ENCODE measurements at regions not wholly inside any gene's neighbourhood (a gene's known extent, or its start where the extent isn't known, plus 50 kb on each side); places are given as distances from the start of the nearest gene placed in this dataset.

- no peak for DNase-seq
Observed at GRCh38 chr6:98203170-98203806, 631.1 kb upstream of the POU3F2 start.

- DNase-seq, result no peak
Observed at GRCh38 chr6:98212468-98212867, 621.9 kb upstream of the POU3F2 start.

- DNase-seq, result no peak
Observed at GRCh38 chr6:98215531-98215930, 618.8 kb upstream of the POU3F2 start.

GRCh38 chr6:98230250-98230649 lies 604.1 kb upstream of the POU3F2 start:
- DNase-seq, result no peak

- no peak for DNase-seq
Observed at GRCh38 chr6:98239057-98239456, 595.3 kb upstream of the POU3F2 start.

- no peak for DNase-seq
Observed at GRCh38 chr6:98241630-98242029, 592.7 kb upstream of the POU3F2 start.

GRCh38 chr6:98254624-98255023 lies 579.8 kb upstream of the POU3F2 start:
- no peak for DNase-seq

- DNase-seq, result no peak
Observed at GRCh38 chr6:98260382-98260781, 574.0 kb upstream of the POU3F2 start.

GRCh38 chr6:98272060-98272459 lies 562.3 kb upstream of the POU3F2 start:
- DNase-seq, result no peak

- no peak for DNase-seq
Observed at GRCh38 chr6:98274691-98275090, 559.7 kb upstream of the POU3F2 start.

- no peak for DNase-seq
Observed at GRCh38 chr6:98280492-98280891, 553.9 kb upstream of the POU3F2 start.

GRCh38 chr6:98286620-98287019 lies 547.8 kb upstream of the POU3F2 start:
- no peak for DNase-seq

- DNase-seq, result no peak
Observed at GRCh38 chr6:98287876-98288275, 546.5 kb upstream of the POU3F2 start.

GRCh38 chr6:98292810-98293209 lies 541.6 kb upstream of the POU3F2 start:
- DNase-seq, result no peak

- no peak for DNase-seq
Observed at GRCh38 chr6:98295515-98296175, 538.7 kb upstream of the POU3F2 start.

- no peak for DNase-seq
Observed at GRCh38 chr6:98308564-98308963, 525.8 kb upstream of the POU3F2 start.

- no peak for DNase-seq
Observed at GRCh38 chr6:98310443-98310842, 523.9 kb upstream of the POU3F2 start.

- no peak for DNase-seq
Observed at GRCh38 chr6:98323605-98324004, 510.8 kb upstream of the POU3F2 start.

- no peak for DNase-seq
Observed at GRCh38 chr6:98324446-98324845, 509.9 kb upstream of the POU3F2 start.

- DNase-seq, result no peak
Observed at GRCh38 chr6:98325366-98325765, 509.0 kb upstream of the POU3F2 start.

- no peak for DNase-seq
Observed at GRCh38 chr6:98333273-98333672, 501.1 kb upstream of the POU3F2 start.

GRCh38 chr6:98335594-98335993 lies 498.8 kb upstream of the POU3F2 start:
- no peak for DNase-seq

GRCh38 chr6:98339506-98339905 lies 494.9 kb upstream of the POU3F2 start:
- no peak for DNase-seq

- no peak for DNase-seq
Observed at GRCh38 chr6:98343004-98343403, 491.4 kb upstream of the POU3F2 start.

- DNase-seq, result no peak
Observed at GRCh38 chr6:98343797-98344196, 490.6 kb upstream of the POU3F2 start.

Measured in activated gamma-delta T cell (primary cell).